Pancreas (tissue), 10 donors: ENCODE measurements at regions not wholly inside any gene's neighbourhood (a gene's known extent, or its start where the extent isn't known, plus 50 kb on each side); places are given as distances from the start of the nearest gene placed in this dataset.
A peak's percentile ranks its signal among the peaks of the same experiment; 100 is the strongest.

Experiments used
- ATAC-seq, 4 donors: fragments of 200-7000 bp; cut with Tn5 transposase; one replicate each; pipeline versions ENCODE4 v1.8.0 to v1.9.1; 2020; ENCODE audit warnings: mild to moderate bottlenecking in 4 of 4, moderate library complexity in 4 of 4
- DNase-seq, 6 donors: peaks; one replicate each; pipeline ENCODE4 v3.0.0-alpha.2; 2020
- FAIRE-seq: peaks from 2 replicates; lab custom pipeline; 2012; peaks lifted over from hg19 to GRCh38; lab: Jason Lieb, UNC
- H3K27ac ChIP-seq, 4 donors: fragments of 200-600 bp; sonication (generic); 1 replicate in 3 of 4; 2 replicates in 1 of 4; pipeline versions ENCODE4 v1.5.0 to v1.8.0; 2020
- H3K27me3 ChIP-seq, 4 donors: fragments of 200-600 bp; one replicate each; pipeline ENCODE4 v1.8.0; 2021
- H3K36me3 ChIP-seq, 3 donors: fragments of 200-600 bp; sonication (generic) in 1 of 3; one replicate each; pipeline versions ENCODE4 v1.5.0 to v1.8.0; 2020 to 2021
- H3K4me1 ChIP-seq, 3 donors: fragments of 200-600 bp; one replicate each; pipeline ENCODE4 v1.8.0; 2021
- H3K4me3 ChIP-seq, 4 donors: fragments of 200-600 bp; sonication (generic) in 2 of 4; one replicate each; pipeline versions ENCODE4 v1.5.0 to v1.8.0; 2020 to 2021
- H3K9me3 ChIP-seq, 4 donors: fragments of 200-600 bp; one replicate each; pipeline ENCODE4 v1.8.0; 2021
- CTCF ChIP-seq, 4 donors: fragments of 200-600 bp; sonication (generic) in 3 of 4; IDR thresholded peaks; one replicate each; pipeline versions ENCODE4 v1.5.0 to v1.8.0; 2021; ENCODE audit warnings: antibody characterized with exemption in 4 of 4
- WGBS, 2 donors: extraction: QIAGEN DNeasy Blood & Tissue Kit; methylation state at CpG; one replicate each; pipeline ENCODE4 v1.1.7; 2013; 5-methylcytosine and 5-hydroxymethylcytosine counted together
- intact Hi-C, 3 donors: fragments of 100-400 bp; cut with DNase I; formaldehyde crosslinking; loops; one replicate each; pipeline versions ENCODE4 v1.11.1 to v1.14.2; 2022
- donor health status: healthy with polysubstance abuse.
- donor health status: DM: no; HTN: no; CAD: no; lungs with moderate emphysema.
- donor health status: DM: no; HTN: no; CAD: no.
- donor health status: control.
- donor health status: control.
- donor health status: Bipolar disorder and iron deficiency.
- donor health status: DM: yes; HTN: yes; CAD: no.
- donor health status: DM: no; HTN: no; CAD: no.
- donor health status: DM: no; HTN: no; CAD: no.
- donor health status: DM: yes; HTN: yes; CAD: no.

DNA sequence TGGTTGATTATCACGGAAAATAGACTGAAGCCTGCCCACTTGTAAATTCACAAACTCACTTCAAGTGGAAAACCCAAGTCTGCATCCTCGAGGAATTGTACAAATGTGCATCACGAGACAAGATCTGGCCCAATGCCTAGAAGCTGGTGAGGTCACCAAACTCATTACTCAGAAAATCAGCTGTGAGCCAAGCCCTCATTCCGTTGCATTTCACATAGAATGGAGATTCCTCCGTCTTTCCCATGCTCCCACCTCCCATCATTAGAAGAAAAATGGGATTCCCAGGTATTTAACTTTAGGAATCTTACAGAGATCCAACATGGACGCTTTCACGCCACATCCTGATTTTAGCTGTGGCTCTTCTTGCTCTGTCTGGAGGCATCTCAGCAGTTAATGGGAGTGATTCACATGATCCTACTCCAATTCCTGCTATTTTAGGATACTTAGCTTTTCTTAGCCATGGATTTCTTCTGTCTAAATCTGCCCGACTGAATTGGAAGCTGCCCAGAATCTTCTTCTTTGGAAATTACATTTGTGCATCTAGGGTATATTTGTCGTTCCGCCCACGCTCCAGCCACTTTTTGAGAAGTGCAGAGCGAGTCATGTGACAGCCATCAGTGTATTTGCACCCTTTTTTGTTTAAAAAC lies 68.7 kb upstream of the STMND1 start:
- peak overlapping the region in 2 of 4 donors; percentile 18 to 35 for H3K27ac ChIP-seq
- intact Hi-C loops = no loop called here
- H3K4me3 ChIP-seq = no peak overlapping the region
- ATAC-seq = peak; percentile 82 to 91 (median 88)
- no peak for TF ChIP-seq CTCF (IDR thresholded peaks at IDR 0.05)
- H3K4me1 ChIP-seq = peaks cover 3 to 19% (median 7%) of the 10 kb centered on the region in 3 donors
- FAIRE-seq = peak; percentile 74
- no peaks in the 10 kb centered on the region for H3K9me3 ChIP-seq
- DNase-seq = peak in 4 of 6 donors; percentile 79 to 83 (median 80)
- H3K27me3 ChIP-seq = no peaks in the 10 kb centered on the region
- no peaks in the 10 kb centered on the region for H3K36me3 ChIP-seq
- 41 to 46% methylated on average over 12 of the region's 12 CpGs for WGBS, 2 donors

- DNase-seq (no peak), FAIRE-seq (no peak), ATAC-seq (peak; percentile 36 to 78 (median 45))
- no peak for TF ChIP-seq CTCF (IDR thresholded peaks at IDR 0.05)
- intact Hi-C loops = no loop called here
- Histone ChIP-seq H3K4me1 (peaks cover 3 to 19% (median 7%) of the 10 kb centered on the region in 3 donors), H3K27ac (peak overlapping the region in 2 of 4 donors; percentile 18 to 35), H3K9me3 (no peaks in the 10 kb centered on the region), H3K27me3 (no peaks in the 10 kb centered on the region), H3K36me3 (no peaks in the 10 kb centered on the region), H3K4me3 (no peak overlapping the region)
- 32 to 37% methylated on average over 3 of the region's 3 CpGs for WGBS, 2 donors
Observed at GRCh38 chr6:17032590-17032987, 69.3 kb upstream of the STMND1 start.

DNA sequence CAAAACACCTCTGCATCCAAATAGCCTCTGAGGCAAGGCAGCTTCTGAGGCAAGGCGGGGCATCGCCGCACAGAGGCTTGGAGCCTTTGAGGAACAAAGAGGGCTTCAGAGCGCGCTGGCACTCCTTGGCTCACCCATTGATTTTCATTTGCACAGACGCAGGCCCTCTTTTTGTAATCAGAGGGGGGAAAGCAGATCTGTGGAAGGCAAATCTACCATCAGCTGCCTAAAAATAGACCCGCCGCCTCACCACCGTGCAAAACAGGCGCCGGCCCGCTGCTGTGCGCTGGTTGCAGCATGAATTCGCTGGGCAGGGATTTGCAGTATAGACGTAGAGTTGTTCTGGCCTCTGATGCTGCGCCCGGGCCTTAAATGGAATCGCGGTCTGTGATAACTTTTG lies 69.9 kb upstream of the STMND1 start:
- TF ChIP-seq CTCF (IDR thresholded peaks at IDR 0.05) = no peak

GRCh38 chr6:17027441-17027840 lies 74.4 kb upstream of the STMND1 start:
- no peak for ATAC-seq
- TF ChIP-seq CTCF (IDR thresholded peaks at IDR 0.05) = no peak
- 86 to 88% methylated on average over 1 of the region's 1 CpG for WGBS, 2 donors
- no peaks in the 10 kb centered on the region for H3K36me3 ChIP-seq
- peaks cover 0 to 6% (median 5%) of the 10 kb centered on the region in 3 donors for H3K4me1 ChIP-seq
- no peaks in the 10 kb centered on the region for H3K9me3 ChIP-seq
- no peaks in the 10 kb centered on the region for H3K27me3 ChIP-seq
- intact Hi-C loops = no loop called here
- no peak overlapping the region for H3K27ac ChIP-seq
- H3K4me3 ChIP-seq = no peak overlapping the region
- DNase-seq = no peak
- FAIRE-seq = no peak

More for the DNA sequence above, 69.9 kb upstream of the STMND1 start:
- Histone ChIP-seq H3K4me1 (peaks cover 3 to 19% (median 7%) of the 10 kb centered on the region in 3 donors), H3K27me3 (no peaks in the 10 kb centered on the region), H3K36me3 (no peaks in the 10 kb centered on the region), H3K9me3 (no peaks in the 10 kb centered on the region), H3K4me3 (no peak overlapping the region), H3K27ac (peak overlapping the region in 1 of 4 donors; percentile 35)
- FAIRE-seq = no peak
- WGBS, 2 donors = 92% methylated on average over 19 of the region's 19 CpGs
- intact Hi-C loops = no loop called here
- no peak for ATAC-seq
- DNase-seq = no peak

DNA sequence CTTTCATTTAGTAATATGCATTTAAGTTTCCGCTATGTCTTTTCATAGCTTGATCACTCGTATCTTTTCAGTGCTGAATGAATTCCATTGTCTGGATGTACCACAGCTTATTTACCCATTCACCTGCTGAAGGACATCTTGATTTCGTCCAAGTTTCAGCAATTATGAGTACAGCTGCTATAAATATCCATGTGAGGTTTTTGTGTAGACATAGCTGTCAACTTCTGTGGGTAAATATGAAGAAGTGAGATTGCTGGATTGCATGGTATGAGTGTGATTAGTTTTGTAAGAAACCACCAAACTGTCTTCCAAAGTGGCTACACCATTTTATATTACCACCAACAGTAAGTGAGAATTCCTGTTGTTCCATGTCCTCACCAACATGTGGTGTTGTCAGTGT lies 79.2 kb upstream of the STMND1 start:
- intact Hi-C loops = no loop called here
- Histone ChIP-seq H3K9me3 (no peaks in the 10 kb centered on the region), H3K36me3 (no peaks in the 10 kb centered on the region), H3K27ac (no peak overlapping the region), H3K27me3 (no peaks in the 10 kb centered on the region), H3K4me3 (no peak overlapping the region), H3K4me1 (peaks cover 0 to 14% (median 5%) of the 10 kb centered on the region in 3 donors)
- FAIRE-seq (no peak), ATAC-seq (peak; percentile 86 to 91 (median 90)), DNase-seq (no peak)
- WGBS, 2 donors = 31 to 32% methylated on average over 3 of the region's 3 CpGs
- no peak for TF ChIP-seq CTCF (IDR thresholded peaks at IDR 0.05)
